Uterus (tissue), 3 donors: ENCODE measurements at regions not wholly inside any gene's neighbourhood (a gene's known extent, or its start where the extent isn't known, plus 50 kb on each side); places are given as distances from the start of the nearest gene placed in this dataset.

Source experiments
- DNase-seq, 2 donors: peaks; one replicate each; pipeline ENCODE4 v3.0.0-alpha.2; 2019 to 2020
- H3K27ac ChIP-seq, 2 donors: fragments of 200-600 bp; sonication (generic); 1 replicate in 1 of 2; 2 replicates in 1 of 2; pipeline ENCODE4 v1.5.1; 2016 to 2018
- H3K27me3 ChIP-seq, 2 donors: fragments of 200-600 bp; sonication (generic); one replicate each; pipeline ENCODE4 v1.5.1; 2018 to 2019; ENCODE audit warnings: control low read depth in 1 of 2
- H3K36me3 ChIP-seq, 2 donors: fragments of 200-600 bp; sonication (generic); one replicate each; pipeline ENCODE4 v1.5.1; 2019; ENCODE audit warnings: control low read depth in 1 of 2
- H3K4me1 ChIP-seq, 2 donors: fragments of 200-600 bp; sonication (generic); one replicate each; pipeline ENCODE4 v1.5.1; 2018 to 2019; ENCODE audit warnings: control low read depth in 1 of 2
- H3K4me3 ChIP-seq, 2 donors: fragments of 200-600 bp; sonication (generic); 1 replicate in 1 of 2; 2 replicates in 1 of 2; pipeline ENCODE4 v1.5.1; 2018 to 2019; ENCODE audit warnings: mild to moderate bottlenecking in 1 of 2
- H3K9me3 ChIP-seq, 2 donors: fragments of 200-600 bp; sonication (generic); one replicate each; pipeline ENCODE4 v1.5.1; 2019; ENCODE audit warnings: control low read depth in 1 of 2
- CTCF ChIP-seq, 4 experiments: fragments of 200-600 bp in 2 of 4; fragments of 450-650 bp in 2 of 4; sonication (generic) in 2 of 4; IDR thresholded peaks; one replicate each; pipeline ENCODE4 v1.5.1; 2016 to 2019; ENCODE audit warnings: antibody characterized with exemption in 4 of 4, mild to moderate bottlenecking in 2 of 4, moderate library complexity in 1 of 4
- POLR2A ChIP-seq, 2 donors: fragments of 450-650 bp; IDR thresholded peaks; one replicate each; pipeline ENCODE4 v1.6.1; 2016; ENCODE audit warnings: antibody characterized with exemption in 2 of 2, mild to moderate bottlenecking in 1 of 2, moderate library complexity in 1 of 2
- intact Hi-C: fragments of 100-400 bp; cut with DNase I; formaldehyde crosslinking; loops from one replicate; pipeline ENCODE4 v1.15.1; 2023; ENCODE audit warnings: low total_unique reads
- donor health status: DM: yes; HTN: yes; CAD: no.

DNA sequence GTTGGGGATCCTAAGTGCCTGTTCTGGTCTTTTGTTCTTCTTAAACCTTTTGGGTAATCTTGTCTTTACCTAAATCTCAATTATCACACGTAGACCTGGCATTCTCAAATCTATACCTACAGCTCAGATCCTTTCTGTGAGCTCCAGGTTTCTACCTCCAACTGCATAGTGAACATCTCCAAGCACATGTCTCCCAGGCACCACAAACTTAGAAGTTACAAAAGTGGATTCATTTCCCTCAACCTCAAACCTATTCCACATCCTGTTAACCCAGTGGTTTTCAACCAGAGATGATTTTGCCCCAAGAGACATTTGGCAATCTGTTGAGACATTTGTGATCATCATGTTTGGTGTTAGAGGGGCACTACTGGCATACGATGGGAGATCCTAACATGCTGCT is 183.5 kb downstream of the TENT5A start:
- no peak overlapping the region for H3K4me3 ChIP-seq
- H3K27ac ChIP-seq, result no peak overlapping the region
- no peaks in the 10 kb centered on the region for H3K9me3 ChIP-seq
- DNase-seq, result no peak
- H3K36me3 ChIP-seq, result no peaks in the 10 kb centered on the region
- intact Hi-C loops, result no loop called here
- H3K27me3 ChIP-seq, result no peaks in the 10 kb centered on the region
- TF ChIP-seq CTCF (IDR thresholded peaks at IDR 0.05) (no peak), POLR2A (IDR thresholded peaks at IDR 0.05) (no peak)
- no peaks in the 10 kb centered on the region for H3K4me1 ChIP-seq

- Histone ChIP-seq H3K36me3 (no peaks in the 10 kb centered on the region), H3K27me3 (no peaks in the 10 kb centered on the region), H3K27ac (no peak overlapping the region), H3K4me3 (no peak overlapping the region), H3K4me1 (no peaks in the 10 kb centered on the region), H3K9me3 (no peaks in the 10 kb centered on the region)
- intact Hi-C loops, result no loop called here
- TF ChIP-seq CTCF (IDR thresholded peaks at IDR 0.05), result no peak
- no peak for TF ChIP-seq POLR2A (IDR thresholded peaks at IDR 0.05)
- DNase-seq, result no peak
Observed at GRCh38 chr6:81565071-81565470, 187.4 kb downstream of the TENT5A start.

DNA sequence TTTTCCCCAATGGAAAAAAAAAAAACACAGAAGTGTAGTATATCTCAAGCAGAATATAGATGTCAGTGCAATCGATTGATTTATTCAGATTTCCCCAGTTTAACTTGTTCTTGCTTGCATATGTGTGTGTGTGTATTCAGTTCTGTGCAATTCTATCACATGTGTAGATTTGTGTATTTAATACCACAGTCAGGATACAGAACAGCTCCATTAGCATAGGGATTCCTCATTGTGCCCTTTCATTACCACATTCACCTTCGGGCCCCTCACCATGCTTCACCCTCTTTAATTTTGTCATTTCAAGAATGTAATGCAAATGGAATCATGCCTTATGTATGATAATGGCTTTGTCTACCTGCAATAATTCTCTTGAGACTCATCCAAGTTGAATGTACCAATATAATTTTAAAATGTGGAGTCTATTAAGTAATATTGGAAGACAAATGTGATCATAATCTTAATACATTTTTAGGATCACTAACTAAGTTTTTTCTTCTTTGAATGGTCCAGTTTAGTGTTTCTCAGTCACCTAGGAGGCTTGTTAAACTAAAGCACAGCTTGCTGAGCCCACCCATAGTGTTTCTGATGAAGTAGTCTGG is 187.9 kb downstream of the TENT5A start:
- TF ChIP-seq POLR2A (IDR thresholded peaks at IDR 0.05), result no peak
- TF ChIP-seq CTCF (IDR thresholded peaks at IDR 0.05), result no peak

DNA sequence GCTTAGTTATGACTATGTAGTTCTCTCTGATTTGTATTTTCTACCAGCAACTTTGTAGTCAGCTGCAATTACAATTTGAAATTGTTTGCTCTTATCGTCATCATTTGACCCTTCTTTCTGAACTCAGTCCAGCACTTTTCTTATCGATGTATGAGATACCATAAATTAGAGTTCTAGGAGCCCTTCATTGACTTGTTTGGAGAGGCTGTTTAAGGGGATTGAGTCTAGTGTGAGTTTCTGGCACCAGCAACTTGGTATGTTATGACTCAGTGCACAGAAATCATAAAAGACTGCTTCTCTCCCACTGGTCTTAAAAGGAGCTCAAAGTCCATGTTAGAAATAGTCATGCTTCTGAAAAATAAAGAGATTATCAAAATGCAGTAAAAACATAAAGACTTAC is 190.3 kb downstream of the TENT5A start:
- Histone ChIP-seq H3K4me1 (peaks cover 0 to 3% of the 10 kb centered on the region in 2 donors), H3K27me3 (no peaks in the 10 kb centered on the region), H3K4me3 (no peak overlapping the region), H3K36me3 (no peaks in the 10 kb centered on the region), H3K9me3 (no peaks in the 10 kb centered on the region), H3K27ac (peak overlapping the region; percentile 66 to 73)
- peak in 1 of 2 donors; percentile 30 for DNase-seq
- intact Hi-C loops, result no loop called here
- TF ChIP-seq CTCF (IDR thresholded peaks at IDR 0.05) (no peak), POLR2A (IDR thresholded peaks at IDR 0.05) (no peak)

More for the DNA sequence above, 187.9 kb downstream of the TENT5A start:
- intact Hi-C loops, result no loop called here
- Histone ChIP-seq H3K27me3 (no peaks in the 10 kb centered on the region), H3K36me3 (no peaks in the 10 kb centered on the region), H3K4me3 (no peak overlapping the region), H3K4me1 (no peaks in the 10 kb centered on the region), H3K9me3 (no peaks in the 10 kb centered on the region), H3K27ac (no peak overlapping the region)
- no peak for DNase-seq

DNA sequence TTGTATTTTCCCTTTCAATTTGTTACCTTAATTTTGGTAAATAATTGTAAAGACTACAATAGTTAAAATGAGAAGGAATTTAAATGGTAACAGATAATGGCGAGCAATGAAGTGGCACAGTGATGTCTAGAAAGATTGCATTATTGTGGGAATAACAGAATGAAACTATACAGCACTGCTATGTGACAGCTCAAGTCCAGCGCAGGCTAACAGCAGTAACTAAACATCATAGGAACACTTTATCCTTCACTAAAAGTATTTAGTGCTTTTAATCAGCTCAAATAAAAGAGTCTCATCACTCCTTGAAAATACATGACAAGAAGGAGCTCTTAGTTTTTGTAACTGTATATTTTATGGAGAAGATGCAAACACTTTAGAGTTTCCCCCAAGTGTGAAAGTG is 190.8 kb downstream of the TENT5A start:
- H3K4me3 ChIP-seq, result no peak overlapping the region
- TF ChIP-seq CTCF (IDR thresholded peaks at IDR 0.05) (no peak), POLR2A (IDR thresholded peaks at IDR 0.05) (no peak)
- peak overlapping the region; percentile 66 to 73 for H3K27ac ChIP-seq
- intact Hi-C loops, result no loop called here
- peaks cover 0 to 6% of the 10 kb centered on the region in 2 donors for H3K4me1 ChIP-seq
- H3K9me3 ChIP-seq, result no peaks in the 10 kb centered on the region
- no peaks in the 10 kb centered on the region for H3K36me3 ChIP-seq
- DNase-seq, result no peak
- H3K27me3 ChIP-seq, result no peaks in the 10 kb centered on the region
